ENCODE measurements at regions not wholly inside any gene's neighbourhood (a gene's known extent, or its start where the extent isn't known, plus 50 kb on each side); places are given as distances from the start of the nearest gene placed in this dataset.
"Not testable (repeated sequence)": the region's sequence is repeated elsewhere in the genome, so short reads cannot be mapped to it uniquely, and the experiment has no call there.

DNA sequence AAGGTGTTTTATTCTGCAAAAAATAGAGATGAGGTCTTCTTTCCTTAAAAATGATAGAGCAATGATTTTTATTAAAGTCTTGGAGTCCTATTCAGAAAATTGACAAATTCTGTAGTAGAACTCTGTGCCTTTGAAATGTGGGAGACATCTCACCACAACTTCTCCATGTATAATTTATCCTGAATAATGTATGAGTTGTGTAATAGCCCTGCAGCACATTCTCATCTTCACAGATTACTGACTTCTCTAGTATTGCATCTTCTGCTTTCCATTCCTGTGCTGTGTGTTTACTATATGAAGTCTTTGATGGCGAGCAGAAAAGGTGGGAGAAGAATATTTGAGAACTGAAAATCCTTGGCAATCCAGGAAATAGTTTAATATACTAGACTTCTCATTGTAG lies 255.6 kb downstream of the TTC6 start:
- no peak for DNase-seq

DNA sequence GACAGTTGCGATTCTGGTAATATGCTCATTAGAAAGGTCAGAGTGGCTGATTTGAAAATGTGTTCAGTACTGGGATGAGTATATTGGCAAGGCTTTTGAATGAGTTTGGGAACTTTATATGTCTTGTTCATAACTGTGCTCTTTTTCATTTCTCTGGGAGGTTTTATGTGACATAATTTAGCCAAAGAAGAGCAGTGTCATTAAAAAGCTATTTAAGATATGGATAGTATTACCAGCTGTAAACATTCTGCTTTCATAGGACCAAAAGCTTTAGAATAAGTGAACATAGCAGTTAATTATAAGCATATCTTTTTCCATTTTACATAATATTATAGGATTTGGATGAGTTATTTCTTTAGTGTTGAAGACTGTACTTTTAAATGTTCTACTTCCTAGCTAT lies 260.4 kb downstream of the TTC6 start:
- no peak for DNase-seq

DNA sequence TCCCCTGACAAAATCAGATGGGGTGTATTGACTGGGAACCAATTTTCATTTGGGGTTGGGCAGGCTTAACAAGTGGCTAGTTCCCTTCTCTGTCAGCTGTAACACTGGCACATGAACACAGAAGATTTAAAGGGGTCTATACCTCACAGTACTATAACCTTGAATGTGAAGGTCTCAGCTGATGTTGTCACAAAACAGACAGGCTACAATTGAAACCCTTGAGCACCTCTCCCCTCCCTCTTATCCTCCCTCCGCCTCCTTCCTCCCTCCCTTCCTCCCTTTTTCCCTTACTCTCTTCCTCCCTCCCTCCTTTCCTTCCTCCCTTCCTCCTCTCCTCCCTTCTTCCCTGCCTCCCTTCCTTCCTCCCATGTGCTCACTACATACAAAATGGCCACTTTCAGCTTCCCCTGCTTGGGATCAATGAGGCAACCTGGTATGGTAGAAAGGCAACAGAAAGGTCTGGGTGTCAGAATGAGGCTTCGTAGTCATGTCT lies 262.4 kb downstream of the TTC6 start:
- no peak for DNase-seq

DNA sequence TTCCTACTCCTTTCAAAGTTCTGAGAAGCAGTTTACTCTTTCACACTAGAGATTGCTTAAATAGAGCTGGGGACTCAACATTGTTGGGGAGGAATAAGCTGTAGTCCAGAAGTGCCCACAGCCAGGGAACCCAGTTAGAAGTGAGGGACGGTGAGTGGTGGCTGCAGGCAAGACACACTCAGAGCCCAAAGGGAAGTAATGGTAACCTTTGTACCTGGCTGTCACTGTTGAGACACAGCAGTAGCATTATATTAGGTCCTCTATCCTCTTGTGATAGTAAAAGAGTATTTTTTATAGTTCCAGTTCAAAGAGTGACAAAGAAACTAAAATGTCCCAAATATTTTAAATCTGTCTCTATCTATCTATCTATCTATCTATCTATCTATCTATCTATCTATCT lies 263.3 kb downstream of the TTC6 start:
- DNase-seq = no peak

DNA sequence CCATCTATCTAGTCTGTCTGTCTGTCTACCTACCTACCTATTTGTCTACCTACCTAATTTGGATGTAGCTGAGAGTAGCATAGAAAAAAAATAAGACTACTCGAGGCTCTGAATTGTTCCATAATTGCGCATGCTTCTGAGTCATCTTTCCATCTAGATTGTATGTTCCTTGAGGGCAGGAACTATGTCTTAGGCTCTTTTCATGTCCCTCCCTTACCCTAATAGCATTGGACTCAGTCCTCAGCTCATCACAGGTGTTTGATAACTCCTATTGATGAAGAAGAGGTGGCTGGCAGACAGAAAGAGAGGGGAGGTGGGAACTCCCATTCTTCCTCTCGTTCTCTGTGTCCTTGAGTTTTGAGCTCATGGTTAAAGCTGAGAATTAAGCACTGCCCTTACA lies 263.7 kb downstream of the TTC6 start:
- no peak for DNase-seq

DNA sequence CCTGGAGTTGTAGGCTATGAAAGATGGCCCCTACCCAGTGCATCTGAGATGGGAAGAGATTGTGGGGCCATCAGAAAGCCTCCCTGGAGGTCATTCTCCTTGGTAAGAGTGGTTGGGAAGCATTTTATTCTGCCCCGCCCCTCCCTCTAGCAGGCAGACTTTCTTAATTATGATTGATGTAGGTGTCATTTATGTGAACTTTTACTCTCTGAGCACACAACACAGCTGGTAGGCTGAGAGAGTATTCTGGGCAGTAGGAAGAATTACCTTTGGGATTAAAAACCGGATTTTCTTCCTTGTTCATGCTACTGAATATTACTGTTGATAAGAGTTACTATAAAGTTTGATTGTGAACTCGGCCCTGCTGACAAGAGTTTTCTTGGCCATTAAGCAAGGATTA lies 266.8 kb downstream of the TTC6 start:
- DNase-seq = no peak

DNA sequence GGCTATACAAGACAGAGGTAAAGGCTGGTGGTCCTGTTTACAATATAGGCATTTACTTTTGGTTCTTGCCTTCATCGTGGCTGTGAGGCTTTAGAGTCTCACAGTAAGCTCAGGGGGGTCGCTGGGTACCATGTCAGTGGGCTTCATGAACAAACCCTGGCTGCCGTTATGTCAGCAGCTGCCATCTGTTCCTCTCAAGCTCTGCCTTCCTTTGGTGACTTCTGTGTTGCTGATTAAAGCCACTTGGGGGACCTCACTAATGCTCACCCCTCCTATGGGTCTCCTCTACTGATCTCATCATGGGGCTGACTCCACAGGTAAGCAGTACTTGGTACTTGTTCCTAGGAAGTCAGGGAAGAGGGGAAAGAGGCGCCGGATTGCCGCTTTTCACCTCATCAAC lies 268.7 kb downstream of the TTC6 start:
- DNase-seq = no peak

DNA sequence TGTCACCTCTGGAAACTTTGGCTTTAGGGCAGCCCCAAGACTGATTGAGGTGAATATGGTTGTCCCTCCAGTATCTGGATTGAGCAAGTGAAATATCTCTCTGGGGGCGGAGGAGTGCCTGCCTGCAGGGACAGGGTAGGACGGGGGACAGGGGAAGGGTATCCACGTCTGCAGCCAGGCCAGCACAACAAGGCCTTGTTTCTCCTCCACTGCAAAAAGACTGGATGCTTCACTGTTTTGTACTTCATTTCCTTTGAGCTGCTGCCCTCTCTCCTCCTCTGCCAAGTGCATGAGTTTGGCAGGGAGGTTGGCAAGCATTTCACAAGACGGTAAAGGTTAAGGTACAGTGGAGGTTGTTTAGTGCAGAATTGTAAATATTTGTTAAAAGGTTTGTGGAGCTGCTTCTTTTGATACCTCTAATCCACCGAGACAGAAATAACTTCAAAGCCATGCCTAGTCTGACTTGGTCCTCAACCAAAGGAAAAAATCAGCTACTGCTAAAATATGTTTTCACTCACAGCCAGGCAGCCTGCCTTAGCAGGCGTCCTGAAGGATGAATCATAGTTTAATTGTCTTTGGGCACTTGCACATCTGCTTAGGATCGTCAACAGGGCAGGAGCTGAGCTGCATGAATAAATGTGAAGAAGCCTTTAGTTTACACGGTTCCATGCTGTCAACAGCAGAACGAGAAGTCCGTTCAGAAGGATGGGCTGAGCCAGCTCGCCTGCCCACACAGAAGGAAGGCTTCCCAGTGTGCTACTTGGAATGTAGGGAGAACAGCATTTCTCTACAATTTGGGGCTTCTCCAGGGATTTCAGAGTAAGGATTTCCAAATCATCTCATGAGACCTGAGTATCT lies 269.7 kb downstream of the TTC6 start:
- DNase-seq = peak; percentile 62

DNA sequence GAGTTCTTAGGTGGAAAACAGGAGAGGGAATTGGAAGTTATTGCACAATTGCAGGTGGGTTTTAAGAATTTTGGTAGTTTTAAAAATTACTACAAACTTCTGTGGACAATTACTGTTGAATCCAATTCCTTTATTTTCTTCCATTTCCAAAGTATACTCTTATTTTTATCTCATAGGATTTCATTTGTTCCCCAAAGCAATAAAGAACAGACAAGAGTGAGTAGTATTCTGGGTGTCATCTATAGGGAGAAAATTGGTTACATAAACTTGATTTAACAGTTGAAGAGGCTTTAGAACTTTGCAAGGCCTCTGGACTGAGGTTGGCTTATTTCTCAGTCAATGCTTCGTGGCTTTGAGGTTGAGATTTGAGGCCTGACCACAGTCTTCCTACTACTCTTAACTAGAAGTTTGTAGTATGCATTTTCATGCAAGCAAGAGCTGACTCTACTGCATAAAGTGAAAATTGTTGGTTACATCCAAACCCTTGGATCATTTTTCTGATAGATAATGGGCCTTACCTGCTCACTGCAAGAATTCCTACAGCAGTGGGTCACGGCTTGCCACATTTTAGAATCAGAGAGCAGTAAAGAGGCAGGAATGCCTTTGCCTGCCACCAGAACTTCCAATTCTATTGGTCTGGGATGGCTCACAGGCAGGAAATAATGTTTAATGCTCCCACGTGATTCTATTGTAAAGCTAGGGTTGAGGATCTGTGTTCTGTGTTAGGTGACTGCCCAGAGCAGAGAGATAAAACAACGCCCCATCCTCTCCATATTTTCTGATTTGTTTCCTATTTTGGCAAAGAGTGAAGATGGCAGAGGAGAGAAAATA lies 270.5 kb downstream of the TTC6 start:
- no peak for DNase-seq

DNA sequence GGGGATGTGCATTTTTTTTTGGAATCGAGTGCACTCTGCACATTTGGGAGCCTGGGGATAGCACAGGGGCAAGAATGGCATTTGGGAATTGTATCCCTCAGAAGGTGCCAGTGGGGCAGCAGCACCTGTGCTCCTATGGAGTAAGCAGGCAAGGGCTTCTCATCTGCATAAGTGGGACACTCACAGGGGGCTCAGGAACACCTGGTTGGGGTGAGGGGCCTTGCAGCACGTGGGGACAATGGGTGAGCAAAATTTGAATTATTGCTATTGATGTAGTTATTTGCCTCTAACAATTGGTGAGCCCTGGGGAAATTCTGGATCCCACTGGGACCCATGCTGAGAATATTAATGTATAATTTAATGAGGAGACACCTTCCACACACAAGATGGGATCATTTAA lies 274.2 kb downstream of the TTC6 start:
- DNase-seq = no peak

DNA sequence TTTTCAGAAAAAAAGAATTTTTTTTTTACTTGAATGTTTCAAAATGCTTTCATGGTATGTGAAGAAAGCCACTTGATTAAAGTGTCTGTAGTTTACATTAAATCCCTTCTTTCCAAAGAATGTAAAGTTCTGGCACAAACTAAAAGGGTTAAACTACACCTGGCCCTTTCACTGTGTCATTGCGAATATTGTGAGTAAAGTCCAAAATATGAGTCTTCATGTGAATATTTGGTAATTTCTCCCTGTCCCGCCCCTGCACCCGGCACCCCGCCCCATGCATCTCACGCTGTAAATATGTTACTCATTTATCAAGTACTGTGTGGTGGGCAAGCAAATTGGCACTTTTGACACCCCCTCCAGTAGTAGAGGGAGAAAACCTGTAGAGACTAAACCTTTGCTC lies 274.7 kb downstream of the TTC6 start:
- no peak for DNase-seq

DNA sequence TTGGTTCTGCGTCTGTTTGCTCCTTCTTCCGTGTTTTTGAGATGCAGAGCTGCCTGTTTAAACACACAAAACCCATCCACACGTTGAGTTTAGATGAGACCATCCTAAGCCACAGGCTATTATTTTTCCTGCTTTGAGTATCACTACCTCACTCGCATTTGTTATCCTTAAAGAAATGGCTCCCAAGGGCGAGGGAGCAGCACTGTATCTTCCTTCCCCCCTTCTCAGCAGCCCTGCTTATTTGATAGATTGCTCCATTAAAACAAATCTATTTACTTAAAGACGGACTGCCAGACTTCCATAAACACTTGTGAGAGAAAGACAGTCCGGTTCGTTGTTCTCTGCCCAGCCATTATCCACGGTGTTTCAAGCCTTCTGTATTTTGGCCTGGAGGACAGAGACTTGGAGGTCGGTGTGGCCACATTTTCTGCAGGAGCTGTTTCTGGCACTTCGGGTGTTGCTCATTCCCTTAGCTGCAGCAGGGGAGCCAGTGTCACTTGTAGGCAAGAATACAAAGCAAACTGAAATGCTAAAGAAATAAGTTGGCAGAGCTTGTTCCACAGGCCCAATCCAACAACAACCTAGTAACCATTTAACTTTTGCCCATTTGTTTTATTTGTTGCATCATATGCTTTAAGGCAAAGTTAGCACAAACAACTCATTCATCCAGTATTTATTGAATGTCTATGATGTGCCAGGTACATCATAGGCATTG lies 275.4 kb downstream of the TTC6 start:
- DNase-seq = no peak

DNA sequence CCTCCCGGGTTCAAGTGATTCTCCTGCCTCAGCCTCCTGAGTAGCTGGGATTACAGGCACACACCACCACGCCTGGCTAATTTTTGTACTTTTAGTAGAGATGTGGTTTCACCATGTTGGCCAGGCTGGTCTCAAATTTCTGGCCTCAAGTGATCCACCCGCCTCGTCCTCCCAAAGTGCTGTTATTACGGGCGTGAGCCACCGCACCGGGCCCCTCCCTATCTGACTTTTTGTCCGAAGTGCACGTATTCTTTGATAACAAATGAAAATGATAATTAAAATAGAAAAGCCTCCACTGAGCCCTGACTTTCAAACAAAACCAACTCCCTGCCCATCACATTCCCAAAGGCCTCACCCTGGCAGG lies 278.6 kb downstream of the TTC6 start:
- not testable (repeated sequence) for DNase-seq

DNA sequence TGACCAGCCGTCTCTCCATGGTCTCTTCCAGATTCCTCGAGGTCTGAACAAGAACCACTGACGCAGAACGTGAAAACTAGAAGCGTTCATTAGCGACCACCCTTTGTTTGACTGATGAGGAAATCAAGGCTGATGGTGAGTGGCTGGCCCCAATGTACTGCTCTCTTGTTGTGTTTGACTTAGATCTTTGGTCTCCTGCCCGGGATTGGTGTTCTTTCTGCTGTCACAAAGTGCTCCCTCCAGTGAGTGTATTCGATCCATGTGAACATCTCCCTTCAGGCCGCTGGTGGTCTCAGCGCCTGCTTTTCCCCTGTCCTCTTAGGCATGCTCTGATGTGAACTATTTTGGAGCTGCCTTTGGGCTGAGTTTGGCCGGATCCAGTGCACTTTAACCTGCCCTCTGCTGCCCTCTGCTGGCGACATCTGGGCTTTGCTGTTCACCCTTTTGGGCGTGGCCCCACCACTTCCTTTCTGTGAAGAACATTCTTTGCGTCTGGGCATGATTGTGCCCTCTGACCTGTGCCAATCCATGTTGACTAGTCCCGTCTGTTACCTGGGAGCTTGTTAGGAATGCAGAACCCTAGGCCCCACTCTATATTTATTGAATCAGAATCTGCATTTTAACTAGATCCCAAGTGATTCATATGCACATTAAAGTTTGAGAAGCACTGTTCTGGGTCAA lies 279.1 kb downstream of the TTC6 start:
- DNase-seq = peak; percentile 70

DNA sequence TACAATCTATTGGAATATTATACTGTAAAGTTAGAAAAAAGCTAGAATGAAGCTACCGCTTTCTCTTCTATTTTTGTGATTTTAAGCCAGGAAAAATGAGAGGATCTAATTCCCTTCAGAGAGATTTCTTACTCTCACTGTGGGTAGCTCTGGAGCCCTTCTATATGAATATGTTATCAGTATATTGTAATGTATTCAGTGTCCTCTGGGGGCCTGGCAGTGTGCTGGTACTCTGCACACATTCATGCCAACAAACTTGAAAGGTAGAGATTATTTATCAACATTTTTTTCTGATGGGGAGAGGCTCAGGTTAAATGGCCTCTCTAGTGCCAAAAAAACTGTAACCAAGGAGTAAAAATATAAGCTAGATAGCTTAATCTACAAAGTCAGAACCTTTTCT lies 292.8 kb downstream of the TTC6 start:
- no peak for DNase-seq

DNA sequence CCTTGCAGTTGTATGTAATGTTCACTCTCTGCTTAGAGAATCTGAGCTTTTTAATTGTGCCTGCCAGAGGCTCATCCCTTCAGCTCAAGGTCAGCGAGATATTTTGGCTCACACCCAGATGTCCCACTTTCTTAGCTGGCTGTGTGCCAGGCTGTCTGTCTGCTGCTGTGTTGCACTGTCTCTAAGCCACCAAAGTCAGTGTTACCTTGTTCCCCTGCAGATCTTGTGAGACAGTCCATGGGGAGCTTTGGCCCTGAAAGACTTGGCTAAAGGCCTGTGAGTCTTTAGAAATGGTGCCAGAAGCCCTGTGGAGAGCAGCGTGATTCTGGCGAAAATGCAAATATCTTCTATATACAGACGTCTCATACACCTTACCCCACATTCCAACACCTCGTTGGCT lies 293.7 kb downstream of the TTC6 start:
- no peak for DNase-seq

DNA sequence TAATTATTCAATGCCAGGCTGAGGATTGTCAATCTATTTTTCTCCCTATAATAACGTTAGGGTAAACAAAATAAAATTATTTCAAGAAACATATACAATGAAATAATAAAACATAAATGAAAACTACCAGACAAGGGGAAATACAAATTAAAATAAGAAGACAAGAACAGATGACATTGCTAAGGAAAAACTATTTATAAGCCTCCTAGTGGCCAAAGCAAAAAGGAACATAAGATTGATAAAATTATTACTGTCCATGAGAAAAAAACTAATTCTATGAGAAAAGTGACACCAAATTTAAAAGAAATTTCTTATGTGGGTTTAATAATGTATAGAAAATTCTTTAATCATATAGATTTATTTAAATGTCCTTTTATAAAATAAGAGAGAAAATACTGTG lies 294.7 kb downstream of the TTC6 start:
- DNase-seq = no peak

DNA sequence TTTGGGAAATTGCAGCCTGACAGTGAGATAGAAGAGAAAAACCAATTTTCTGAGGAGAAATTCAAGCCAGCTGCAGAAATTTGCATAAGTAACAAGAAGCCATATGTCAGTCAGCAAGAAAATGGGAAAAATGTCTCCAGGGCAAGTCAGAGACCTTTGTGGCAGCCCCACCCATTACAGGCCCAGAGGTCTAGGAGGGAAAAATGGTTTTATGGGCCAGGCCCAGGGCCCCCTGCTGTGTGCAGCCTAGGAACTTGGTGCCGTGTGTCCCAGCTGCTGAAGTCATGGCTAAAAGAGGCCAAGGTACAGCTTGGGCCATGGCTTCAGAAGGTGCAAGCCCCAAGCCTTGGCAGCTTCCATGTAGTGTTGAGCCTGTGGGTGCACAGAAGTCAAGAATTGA lies 296.1 kb downstream of the TTC6 start:
- DNase-seq = not testable (repeated sequence)

DNA sequence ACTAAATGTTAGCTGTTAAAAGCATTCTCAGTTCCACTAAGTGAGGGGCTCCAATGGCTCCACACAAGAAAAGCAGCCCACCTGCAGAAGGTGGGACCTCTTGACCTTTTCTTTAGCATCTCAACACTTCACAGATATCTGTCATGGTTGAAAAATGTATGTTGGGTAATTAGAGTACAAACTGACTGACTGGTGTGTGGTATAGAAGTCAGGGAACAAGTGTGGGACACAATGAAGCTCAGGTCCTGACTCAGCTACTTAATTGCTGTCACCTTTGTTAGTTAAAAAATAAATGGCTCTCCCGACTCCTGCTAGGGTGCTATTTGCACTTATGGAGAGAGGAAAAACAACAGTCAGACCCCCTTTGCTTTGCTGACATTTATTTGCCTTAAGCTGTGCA lies 299.0 kb downstream of the TTC6 start:
- no peak for DNase-seq

DNA sequence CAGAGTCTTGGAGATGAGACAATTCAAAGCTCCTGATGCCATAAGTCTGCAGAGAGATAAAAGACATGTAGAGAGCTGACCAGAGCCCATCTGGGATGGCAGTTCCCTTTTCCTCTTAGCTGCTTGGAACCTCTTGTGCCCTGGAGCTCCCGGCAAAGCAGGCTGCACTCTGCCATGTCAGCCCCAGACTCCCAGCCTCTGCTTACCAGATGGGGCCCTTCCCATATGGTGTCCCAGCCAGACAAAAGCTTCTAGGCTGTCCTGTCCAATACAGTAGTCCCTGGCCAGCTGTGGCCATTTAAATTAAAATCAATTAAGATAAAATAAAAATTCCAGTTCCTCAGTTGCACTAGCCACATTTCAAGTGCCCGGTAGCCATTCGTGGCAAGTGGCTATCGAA lies 303.9 kb downstream of the TTC6 start:
- no peak for DNase-seq

DNA sequence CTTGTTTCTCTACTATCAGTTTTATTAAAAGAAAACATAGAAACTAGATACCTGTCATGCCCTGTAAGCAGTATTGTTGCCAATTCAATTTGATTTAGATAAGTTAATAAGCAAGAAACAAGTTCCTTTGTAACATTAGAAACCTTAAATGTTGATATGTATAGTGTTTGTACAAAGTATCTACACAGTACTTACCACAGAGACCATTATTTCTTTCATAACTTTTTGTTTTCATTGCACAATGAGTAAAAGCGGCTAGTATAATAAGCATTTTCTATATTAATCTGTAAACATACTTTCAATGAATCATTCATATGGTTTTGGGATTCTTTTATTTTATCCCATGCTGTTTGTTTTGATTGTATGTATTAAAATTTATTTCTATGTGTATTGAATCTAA lies 305.1 kb downstream of the TTC6 start:
- DNase-seq = no peak

DNA sequence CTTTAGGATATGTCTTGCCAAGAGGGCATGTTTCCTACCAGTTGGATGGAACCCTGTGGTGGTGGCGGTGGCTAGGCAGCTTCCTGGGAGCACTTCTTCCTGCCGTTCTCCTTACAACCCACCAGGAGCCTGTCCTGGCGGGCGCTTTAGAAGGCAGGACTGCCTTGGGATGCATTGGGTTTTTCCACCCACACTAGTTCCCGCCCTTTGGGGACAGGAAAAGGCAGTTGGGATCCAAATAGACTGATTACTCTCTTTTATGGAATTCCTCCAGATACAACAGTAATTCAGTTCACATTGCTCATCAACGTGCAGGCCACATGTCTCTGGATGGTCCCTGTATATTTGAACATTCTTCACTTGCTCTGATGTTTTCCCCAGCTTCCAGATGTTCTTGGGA lies 305.7 kb upstream of the SSTR1 start:
- peak; percentile 86 for DNase-seq
